ENCODE measurements at regions not wholly inside any gene's neighbourhood (a gene's known extent, or its start where the extent isn't known, plus 50 kb on each side); places are given as distances from the start of the nearest gene placed in this dataset.

DNA sequence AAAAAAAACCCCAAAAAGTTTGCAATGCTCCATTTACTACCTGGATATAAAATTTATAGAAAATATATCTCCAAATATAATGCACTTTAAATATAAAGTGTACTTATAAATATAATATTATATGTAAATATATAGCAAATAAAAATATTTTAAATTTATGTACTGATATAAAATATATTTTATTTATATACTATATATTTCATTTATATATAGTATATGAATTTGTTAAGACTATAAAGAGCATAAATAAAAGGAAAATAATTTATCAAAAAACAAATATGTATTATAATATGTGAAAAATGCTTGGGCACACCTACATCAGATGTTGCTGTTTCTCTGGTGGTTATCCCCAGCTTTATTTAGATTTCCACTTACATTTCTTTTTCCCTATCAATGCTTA is 71.0 kb upstream of the ZBTB18 start:
- ATAC-seq (no peak), FAIRE-seq (no peak), DNase-seq (no peak)
- Histone ChIP-seq H3K4me3 (no peak overlapping the region), H3K27ac (no peak overlapping the region), H3K27me3 (no peaks in the 10 kb centered on the region), H3K36me3 (no peaks in the 10 kb centered on the region), H3K4me1 (no peaks in the 10 kb centered on the region), H3K9me3 (no peaks in the 10 kb centered on the region)
- intact Hi-C loops (cut with DNase I): no loop called here
- TF ChIP-seq, protein P1, sequence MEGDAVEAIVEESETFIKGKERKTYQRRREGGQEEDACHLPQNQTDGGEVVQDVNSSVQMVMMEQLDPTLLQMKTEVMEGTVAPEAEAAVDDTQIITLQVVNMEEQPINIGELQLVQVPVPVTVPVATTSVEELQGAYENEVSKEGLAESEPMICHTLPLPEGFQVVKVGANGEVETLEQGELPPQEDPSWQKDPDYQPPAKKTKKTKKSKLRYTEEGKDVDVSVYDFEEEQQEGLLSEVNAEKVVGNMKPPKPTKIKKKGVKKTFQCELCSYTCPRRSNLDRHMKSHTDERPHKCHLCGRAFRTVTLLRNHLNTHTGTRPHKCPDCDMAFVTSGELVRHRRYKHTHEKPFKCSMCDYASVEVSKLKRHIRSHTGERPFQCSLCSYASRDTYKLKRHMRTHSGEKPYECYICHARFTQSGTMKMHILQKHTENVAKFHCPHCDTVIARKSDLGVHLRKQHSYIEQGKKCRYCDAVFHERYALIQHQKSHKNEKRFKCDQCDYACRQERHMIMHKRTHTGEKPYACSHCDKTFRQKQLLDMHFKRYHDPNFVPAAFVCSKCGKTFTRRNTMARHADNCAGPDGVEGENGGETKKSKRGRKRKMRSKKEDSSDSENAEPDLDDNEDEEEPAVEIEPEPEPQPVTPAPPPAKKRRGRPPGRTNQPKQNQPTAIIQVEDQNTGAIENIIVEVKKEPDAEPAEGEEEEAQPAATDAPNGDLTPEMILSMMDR (IDR thresholded peaks at IDR 0.05): no peak

DNA sequence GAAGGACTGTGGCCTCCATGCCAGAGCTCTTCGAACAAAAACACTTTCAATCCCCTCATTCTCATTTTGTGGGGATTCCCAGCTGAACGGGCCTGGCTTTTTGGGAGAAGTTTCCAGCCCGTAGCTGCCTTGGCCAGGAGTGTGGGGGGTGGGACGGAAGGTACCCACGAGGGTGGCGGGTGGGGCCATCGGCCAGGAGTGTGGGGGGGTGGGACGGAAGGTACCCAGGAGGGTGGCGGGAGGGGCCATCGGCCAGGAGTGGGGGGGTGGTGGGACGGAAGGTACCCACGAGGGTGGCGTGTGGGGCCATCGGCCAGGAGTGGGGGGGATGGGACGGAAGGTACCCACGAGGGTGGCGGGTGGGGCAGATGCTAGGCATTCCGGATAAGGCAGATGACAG is 71.7 kb upstream of the ZBTB18 start:
- TF ChIP-seq, protein P1 (IDR thresholded peaks at IDR 0.05): no peak
- FAIRE-seq (no peak), DNase-seq (peak in 2 of 6 donors; percentile 24 to 49), ATAC-seq (no peak)
- intact Hi-C loops (cut with DNase I): no loop called here
- Histone ChIP-seq H3K27me3 (peaks cover 0 to 3% (median 0%) of the 10 kb centered on the region in 4 donors), H3K9me3 (no peaks in the 10 kb centered on the region), H3K4me3 (no peak overlapping the region), H3K27ac (no peak overlapping the region), H3K4me1 (no peaks in the 10 kb centered on the region), H3K36me3 (no peaks in the 10 kb centered on the region)
- WGBS, 2 donors: 91 to 93% methylated on average over 18 of the region's 18 CpGs

GRCh38 chr1:243977094-243977493 is 74.0 kb upstream of the ZBTB18 start:
- Histone ChIP-seq H3K36me3 (no peaks in the 10 kb centered on the region), H3K4me3 (no peak overlapping the region), H3K4me1 (no peaks in the 10 kb centered on the region), H3K27ac (no peak overlapping the region), H3K9me3 (no peaks in the 10 kb centered on the region), H3K27me3 (peaks cover 0 to 3% (median 0%) of the 10 kb centered on the region in 4 donors)
- WGBS, 2 donors: 66 to 77% methylated on average over 5 of the region's 5 CpGs
- TF ChIP-seq, protein P1 (IDR thresholded peaks at IDR 0.05): no peak
- ATAC-seq (no peak), FAIRE-seq (no peak), DNase-seq (no peak)
- intact Hi-C loops (cut with DNase I): no loop called here

DNA sequence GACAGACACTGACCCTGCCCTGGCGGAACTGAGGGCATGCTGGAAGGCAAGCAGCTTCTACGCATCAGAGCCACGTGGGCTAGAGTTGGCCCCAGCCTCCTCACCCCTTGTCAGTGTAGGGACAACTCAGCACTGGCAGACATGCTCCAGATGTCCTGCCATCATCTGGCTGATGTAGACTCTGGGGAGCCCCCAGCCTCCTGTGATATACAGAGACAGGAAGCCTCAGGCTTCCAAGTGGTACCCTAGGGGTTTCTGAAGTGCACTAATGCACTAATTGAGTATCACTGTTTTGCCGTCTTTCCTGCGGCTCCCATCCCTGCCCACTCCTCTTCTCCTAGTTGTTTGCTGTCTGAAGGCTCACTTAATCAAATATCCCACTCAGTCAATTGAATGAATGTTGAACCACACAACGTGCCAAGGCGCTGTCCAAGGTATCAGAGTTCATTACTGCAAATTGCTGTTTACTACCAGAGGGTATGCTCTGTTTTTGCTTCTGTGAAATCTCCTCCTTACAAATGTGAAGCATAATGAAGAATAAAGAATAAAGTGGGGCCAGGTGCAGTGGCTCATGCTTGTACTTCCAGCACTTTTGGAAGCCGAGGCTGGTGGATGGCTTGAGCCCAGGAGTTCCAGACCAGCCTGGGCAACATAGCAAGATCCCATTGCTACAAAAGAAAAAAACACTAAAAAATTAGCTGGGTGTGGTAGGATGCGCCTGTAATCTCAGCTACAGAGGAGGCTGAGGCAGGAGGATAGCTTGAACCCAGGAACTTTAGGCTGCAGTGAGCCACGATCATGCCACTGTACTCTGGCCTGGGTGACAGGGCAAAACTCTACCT is 76.4 kb upstream of the ZBTB18 start:
- ATAC-seq (no peak), FAIRE-seq (no peak), DNase-seq (no peak)
- intact Hi-C loops (cut with DNase I): no loop called here
- H3K9me3 ChIP-seq: no peaks in the 10 kb centered on the region
- TF ChIP-seq, protein P1 (IDR thresholded peaks at IDR 0.05): no peak
- no peaks in the 10 kb centered on the region for H3K36me3 ChIP-seq
- no peak overlapping the region for H3K4me3 ChIP-seq
- no peaks in the 10 kb centered on the region for H3K4me1 ChIP-seq
- WGBS, 2 donors: 65 to 70% methylated on average over 10 of the region's 10 CpGs
- no peak overlapping the region for H3K27ac ChIP-seq
- H3K27me3 ChIP-seq: peaks cover 0 to 3% (median 0%) of the 10 kb centered on the region in 4 donors

GRCh38 chr1:243973169-243973568 is 77.9 kb upstream of the ZBTB18 start:
- ATAC-seq (no peak), DNase-seq (no peak), FAIRE-seq (no peak)
- WGBS, 2 donors: 63 to 71% methylated on average over 4 of the region's 4 CpGs
- no peaks in the 10 kb centered on the region for H3K9me3 ChIP-seq
- intact Hi-C loops (cut with DNase I): no loop called here
- peaks cover 0 to 3% (median 0%) of the 10 kb centered on the region in 4 donors for H3K27me3 ChIP-seq
- no peak overlapping the region for H3K4me3 ChIP-seq
- H3K27ac ChIP-seq: no peak overlapping the region
- no peaks in the 10 kb centered on the region for H3K4me1 ChIP-seq
- TF ChIP-seq, protein P1 (IDR thresholded peaks at IDR 0.05): no peak
- no peaks in the 10 kb centered on the region for H3K36me3 ChIP-seq
